HG03469 (cell line): ENCODE measurements at regions not wholly inside any gene's neighbourhood (a gene's known extent, or its start where the extent isn't known, plus 50 kb on each side); places are given as distances from the start of the nearest gene placed in this dataset.

ENCODE experiments used
- ATAC-seq: cut with Tn5 transposase; IDR thresholded peaks from one replicate; pipeline ENCODE4 v1.9.1; 2021; ENCODE audit warnings: mild to moderate bottlenecking, moderate library complexity, moderate number of reproducible peaks; ENCODE audit not compliant: unreplicated experiment

- ATAC-seq = no peak
Observed at GRCh38 chr4:156710365-156711192, 261.0 kb downstream of the PDGFC start.

GRCh38 chr4:156705311-156705710, 266.3 kb downstream of the PDGFC start:
- ATAC-seq = no peak

- no peak for ATAC-seq
Observed at GRCh38 chr4:156695163-156695562, 276.4 kb downstream of the PDGFC start.

GRCh38 chr4:156694413-156694812, 277.2 kb downstream of the PDGFC start:
- ATAC-seq = no peak

GRCh38 chr4:156693557-156693956, 278.0 kb downstream of the PDGFC start:
- no peak for ATAC-seq

GRCh38 chr4:156692016-156692415, 279.6 kb downstream of the PDGFC start:
- no peak for ATAC-seq

- no peak for ATAC-seq
Observed at GRCh38 chr4:156690572-156690971, 281.0 kb downstream of the PDGFC start.

- ATAC-seq = no peak
Observed at GRCh38 chr4:156686120-156686519, 285.5 kb downstream of the PDGFC start.

- no peak for ATAC-seq
Observed at GRCh38 chr4:156685308-156685707, 286.3 kb downstream of the PDGFC start.

GRCh38 chr4:156677656-156678055, 293.9 kb downstream of the PDGFC start:
- no peak for ATAC-seq

GRCh38 chr4:156677131-156677531, 294.5 kb downstream of the PDGFC start:
- ATAC-seq = no peak

GRCh38 chr4:156676116-156676851, 295.3 kb downstream of the PDGFC start:
- no peak for ATAC-seq

- ATAC-seq = no peak
Observed at GRCh38 chr4:156673483-156673882, 298.1 kb downstream of the PDGFC start.

- no peak for ATAC-seq
Observed at GRCh38 chr4:156672492-156673305, 298.9 kb downstream of the PDGFC start.

- no peak for ATAC-seq
Observed at GRCh38 chr4:156665780-156666366, 305.7 kb downstream of the PDGFC start.

GRCh38 chr4:156663663-156664062, 307.9 kb downstream of the PDGFC start:
- ATAC-seq = no peak

- ATAC-seq = no peak
Observed at GRCh38 chr4:156662921-156663320, 308.7 kb downstream of the PDGFC start.

GRCh38 chr4:156661555-156661954, 310.0 kb downstream of the PDGFC start:
- no peak for ATAC-seq

- ATAC-seq = no peak
Observed at GRCh38 chr4:156660465-156660864, 311.1 kb downstream of the PDGFC start.

GRCh38 chr4:156659983-156660382, 311.6 kb downstream of the PDGFC start:
- ATAC-seq = no peak

GRCh38 chr4:156659570-156659969, 312.0 kb downstream of the PDGFC start:
- no peak for ATAC-seq
